OCI-LY3 (cell line): ENCODE measurements at regions not wholly inside any gene's neighbourhood (a gene's known extent, or its start where the extent isn't known, plus 50 kb on each side); places are given as distances from the start of the nearest gene placed in this dataset.

Experiments
- H2AFZ ChIP-seq: fragments of 200-600, 300-600 bp; shearing (Covaris generic); 2 replicates; pipeline ENCODE4 v1.6.0; 2014; ENCODE audit warnings: antibody characterized with exemption, low read depth, low read length
- H3K27ac ChIP-seq: fragments of 200-600, 300-600 bp; sonication (generic); 2 replicates; pipeline ENCODE4 v1.5.1; 2014; ENCODE audit warnings: mild to moderate bottlenecking, low read length, moderate library complexity, mixed read lengths
- H3K27me3 ChIP-seq: fragments of 200-600, 300-600 bp; sonication (generic); 2 replicates; pipeline ENCODE4 v1.6.1; 2014; ENCODE audit warnings: low read depth, low read length, mixed read lengths
- H3K36me3 ChIP-seq: fragments of 200-600, 300-600 bp; sonication (generic); replicated peaks from 2 replicates; pipeline ENCODE3; 2014; ENCODE audit warnings: low read depth, low read length, mixed read lengths
- H3K4me1 ChIP-seq: fragments of 300-600, 200-600 bp; sonication (generic); 2 replicates; pipeline ENCODE4 v1.6.1; 2014; ENCODE audit warnings: low read length, mixed read lengths
- H3K4me2 ChIP-seq: fragments of 200-600, 300-600 bp; sonication (generic); 2 replicates; pipeline ENCODE4 v1.6.1; 2014; ENCODE audit warnings: low read length, mixed read lengths
- H3K4me3 ChIP-seq: fragments of 300-600, 200-600 bp; sonication (generic); 2 replicates; pipeline ENCODE4 v1.5.1; 2014; ENCODE audit warnings: antibody characterized with exemption, mild to moderate bottlenecking, low read length, moderate library complexity
- H3K79me2 ChIP-seq: fragments of 300-600, 200-600 bp; shearing (Covaris generic); 2 replicates; pipeline ENCODE4 v1.6.1; 2014; ENCODE audit warnings: mild to moderate bottlenecking, low read length, mixed read lengths
- H3K9ac ChIP-seq: fragments of 300-600, 200-600 bp; shearing (Covaris generic); 2 replicates; pipeline ENCODE4 v1.6.0; 2014; ENCODE audit warnings: mild to moderate bottlenecking, low read length, moderate library complexity
- H3K9me3 ChIP-seq: fragments of 200-600, 300-600 bp; shearing (Covaris generic); 2 replicates; pipeline ENCODE4 v1.6.1; 2014; ENCODE audit warnings: low read length, mixed read lengths; ENCODE audit not compliant: insufficient read depth
- H4K20me1 ChIP-seq: fragments of 200-600, 300-600 bp; sonication (generic); 2 replicates; pipeline ENCODE4 v1.6.1; 2016; ENCODE audit warnings: low read length, mixed read lengths; ENCODE audit not compliant: insufficient read depth
- EZH2phosphoT487 ChIP-seq: fragments of 200-600 bp; shearing (Covaris generic); IDR thresholded peaks from 2 replicates; pipeline ENCODE4 v1.6.1; 2018; ENCODE audit warnings: antibody characterized with exemption, mixed run types, low read depth
- TF ChIP-seq, protein P1 (sequence below): fragments of 200-600, 300-600 bp; sonication (generic); IDR thresholded peaks from 2 replicates; pipeline ENCODE4 v1.5.1; 2014; ENCODE audit warnings: antibody characterized with exemption, low read length, low read depth

DNA sequence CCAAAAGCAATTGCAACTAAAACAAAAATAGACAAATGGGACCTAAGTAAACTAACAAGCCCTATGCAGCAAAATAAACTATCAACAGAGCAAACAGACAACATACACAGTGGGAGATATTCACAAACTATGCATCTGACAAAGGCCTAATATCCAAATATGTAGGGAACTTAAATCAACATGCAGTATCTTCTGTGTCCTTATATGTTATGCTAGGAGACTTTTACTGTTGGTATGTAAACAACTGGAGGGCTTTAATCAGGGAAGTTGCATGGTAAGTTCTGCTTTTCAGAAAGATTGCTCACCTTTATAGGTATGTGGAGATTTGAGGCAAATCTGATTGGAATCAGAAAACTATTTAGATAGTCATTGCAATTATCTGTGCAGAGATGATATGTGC, 461.2 kb upstream of the RIOK2 start:
- H3K9me3 ChIP-seq: no peaks in the 10 kb centered on the region
- no peaks in the 10 kb centered on the region for H3K79me2 ChIP-seq
- no peak overlapping the region for H3K9ac ChIP-seq
- H3K4me2 ChIP-seq: no peak overlapping the region
- H3K36me3 ChIP-seq: no peaks in the 10 kb centered on the region
- H3K27ac ChIP-seq: no peak overlapping the region
- H3K4me3 ChIP-seq: no peak overlapping the region
- H4K20me1 ChIP-seq: no peaks in the 10 kb centered on the region
- no peak for TF ChIP-seq EZH2phosphoT487
- TF ChIP-seq, protein P1, sequence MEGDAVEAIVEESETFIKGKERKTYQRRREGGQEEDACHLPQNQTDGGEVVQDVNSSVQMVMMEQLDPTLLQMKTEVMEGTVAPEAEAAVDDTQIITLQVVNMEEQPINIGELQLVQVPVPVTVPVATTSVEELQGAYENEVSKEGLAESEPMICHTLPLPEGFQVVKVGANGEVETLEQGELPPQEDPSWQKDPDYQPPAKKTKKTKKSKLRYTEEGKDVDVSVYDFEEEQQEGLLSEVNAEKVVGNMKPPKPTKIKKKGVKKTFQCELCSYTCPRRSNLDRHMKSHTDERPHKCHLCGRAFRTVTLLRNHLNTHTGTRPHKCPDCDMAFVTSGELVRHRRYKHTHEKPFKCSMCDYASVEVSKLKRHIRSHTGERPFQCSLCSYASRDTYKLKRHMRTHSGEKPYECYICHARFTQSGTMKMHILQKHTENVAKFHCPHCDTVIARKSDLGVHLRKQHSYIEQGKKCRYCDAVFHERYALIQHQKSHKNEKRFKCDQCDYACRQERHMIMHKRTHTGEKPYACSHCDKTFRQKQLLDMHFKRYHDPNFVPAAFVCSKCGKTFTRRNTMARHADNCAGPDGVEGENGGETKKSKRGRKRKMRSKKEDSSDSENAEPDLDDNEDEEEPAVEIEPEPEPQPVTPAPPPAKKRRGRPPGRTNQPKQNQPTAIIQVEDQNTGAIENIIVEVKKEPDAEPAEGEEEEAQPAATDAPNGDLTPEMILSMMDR: no peak
- no peaks in the 10 kb centered on the region for H3K27me3 ChIP-seq
- H2AFZ ChIP-seq: no peak overlapping the region
- H3K4me1 ChIP-seq: no peaks in the 10 kb centered on the region

DNA sequence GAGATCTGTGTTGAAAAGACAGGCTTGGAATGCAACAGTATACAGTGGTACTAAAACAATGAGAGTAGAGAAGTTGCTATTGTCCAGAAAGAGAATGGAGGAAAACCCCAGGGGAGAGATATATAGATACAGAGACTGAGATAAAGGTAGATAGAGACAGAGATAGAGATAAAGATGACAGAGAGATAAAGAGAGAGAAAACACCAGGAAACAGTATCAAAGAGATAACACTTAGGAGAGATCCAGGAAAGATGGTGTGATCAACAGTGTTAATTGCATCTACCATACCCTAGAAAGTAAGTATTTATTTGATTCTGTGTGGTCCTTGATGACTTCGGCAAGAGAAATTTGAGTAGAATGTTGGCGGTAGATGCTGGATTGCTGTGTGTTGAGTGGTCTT, 461.8 kb upstream of the RIOK2 start:
- no peaks in the 10 kb centered on the region for H3K79me2 ChIP-seq
- H3K27me3 ChIP-seq: no peaks in the 10 kb centered on the region
- H3K27ac ChIP-seq: no peak overlapping the region
- TF ChIP-seq, protein P1: no peak
- TF ChIP-seq EZH2phosphoT487: no peak
- H3K9me3 ChIP-seq: no peaks in the 10 kb centered on the region
- H3K4me1 ChIP-seq: no peaks in the 10 kb centered on the region
- no peaks in the 10 kb centered on the region for H3K36me3 ChIP-seq
- H3K4me2 ChIP-seq: no peak overlapping the region
- no peaks in the 10 kb centered on the region for H4K20me1 ChIP-seq
- no peak overlapping the region for H3K9ac ChIP-seq
- H2AFZ ChIP-seq: no peak overlapping the region
- H3K4me3 ChIP-seq: no peak overlapping the region

DNA sequence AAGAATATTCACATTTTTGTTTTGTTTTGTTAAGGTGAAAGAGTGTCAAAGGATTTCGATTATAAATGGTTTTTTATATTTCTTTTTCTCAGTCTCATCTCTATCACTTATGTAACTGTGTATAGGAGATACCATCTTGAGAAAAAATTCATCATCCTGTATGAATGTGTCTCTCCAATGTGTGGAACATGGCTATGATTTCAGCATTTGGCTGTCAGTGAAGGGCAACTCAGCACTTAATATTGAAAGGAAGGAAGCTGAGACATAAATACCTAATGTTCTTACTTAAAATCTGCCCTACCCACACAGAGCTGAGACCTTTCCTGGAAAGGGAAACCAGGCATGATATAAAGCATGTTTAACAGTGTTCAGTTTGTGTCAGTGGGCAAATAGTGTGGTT, 474.2 kb upstream of the RIOK2 start:
- Histone ChIP-seq H3K9me3 (no peaks in the 10 kb centered on the region), H3K9ac (no peak overlapping the region), H3K79me2 (no peaks in the 10 kb centered on the region), H3K27me3 (no peaks in the 10 kb centered on the region), H3K4me2 (no peak overlapping the region), H2AFZ (no peak overlapping the region), H3K36me3 (no peaks in the 10 kb centered on the region), H3K27ac (no peak overlapping the region), H4K20me1 (no peaks in the 10 kb centered on the region), H3K4me3 (no peak overlapping the region), H3K4me1 (no peaks in the 10 kb centered on the region)
- TF ChIP-seq EZH2phosphoT487: no peak
- TF ChIP-seq, protein P1: no peak

DNA sequence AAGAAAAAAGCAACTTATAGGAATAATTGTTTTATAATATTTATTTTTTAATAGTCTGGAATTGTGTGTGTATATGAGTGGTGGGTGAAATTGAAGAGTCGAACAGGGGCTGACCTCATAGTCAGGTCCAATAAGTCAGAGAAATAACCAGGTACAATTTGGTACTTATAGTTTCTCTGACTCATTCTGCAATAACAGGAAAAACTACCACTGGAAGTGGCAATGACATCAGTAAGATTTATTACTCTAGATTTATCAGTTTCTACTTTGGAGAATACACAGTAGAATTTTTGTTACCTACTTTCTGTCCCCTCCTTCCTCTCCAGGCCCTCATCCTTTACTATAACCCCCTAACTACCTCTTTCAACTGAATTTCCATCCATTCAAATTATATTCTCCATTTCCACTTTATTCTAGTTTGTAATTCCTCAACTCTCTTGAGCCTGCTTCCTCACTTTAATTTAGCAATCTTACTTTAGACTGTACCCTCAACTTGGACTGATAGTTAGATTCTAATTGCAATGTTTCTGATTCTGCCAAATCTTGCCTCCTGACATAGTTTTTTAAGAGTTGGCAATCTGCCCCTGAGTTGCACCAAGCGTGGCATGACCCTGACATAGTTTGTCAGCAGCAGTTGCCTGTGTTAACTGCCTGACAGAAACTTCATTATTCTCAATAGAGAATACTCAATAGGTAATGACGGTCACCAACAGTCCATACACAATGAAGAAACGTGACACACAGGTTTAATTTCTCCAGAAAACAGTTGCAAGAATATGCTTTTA, 475.3 kb upstream of the RIOK2 start:
- Histone ChIP-seq H3K79me2 (no peaks in the 10 kb centered on the region), H3K27me3 (no peaks in the 10 kb centered on the region), H3K4me1 (no peaks in the 10 kb centered on the region), H3K9me3 (no peaks in the 10 kb centered on the region), H4K20me1 (no peaks in the 10 kb centered on the region), H3K4me3 (no peak overlapping the region), H2AFZ (no peak overlapping the region), H3K9ac (no peak overlapping the region), H3K27ac (no peak overlapping the region), H3K4me2 (no peak overlapping the region), H3K36me3 (no peaks in the 10 kb centered on the region)
- TF ChIP-seq, protein P1: no peak
- TF ChIP-seq EZH2phosphoT487: no peak
